PC-9 (cell line): ENCODE measurements at regions not wholly inside any gene's neighbourhood (a gene's known extent, or its start where the extent isn't known, plus 50 kb on each side); places are given as distances from the start of the nearest gene placed in this dataset.

ENCODE experiments used
- BruUV-seq: library from RNA; stranded (reverse); fragments of 400-500 nt; replicated peaks from 2 replicates; lab custom pipeline; 2021; lab: Mats Ljungman, UMichigan
- CTCF ChIA-PET: fragments of 300-600 bp; sonication (Branson Sonifier 250); formaldehyde crosslinking; loops from one replicate; lab custom pipeline; 2022; ENCODE audit warnings: antibody characterized with exemption; lab: Charles Lee
- POLR2A ChIA-PET: fragments of 300-600 bp; sonication (Branson Sonifier 250); formaldehyde crosslinking; loops from one replicate; lab custom pipeline; 2022; ENCODE audit warnings: antibody characterized with exemption; ENCODE audit not compliant: unreplicated experiment; lab: Charles Lee
- DNase-seq, 2 experiments: peaks; one replicate each; pipeline versions ENCODE4 v3.0.0 to v3.0.0-alpha.2; 2015 to 2022; ENCODE audit warnings: mixed read lengths in 1 of 2
- H2AFZ ChIP-seq: fragments of 200-600 bp; sonication (generic); 2 replicates; pipeline ENCODE4 v1.8.1; 2017; ENCODE audit warnings: antibody characterized with exemption
- H3F3A ChIP-seq: fragments of 200-600 bp; sonication (generic); 2 replicates; pipeline ENCODE4 v1.8.1; 2017; ENCODE audit warnings: antibody characterized with exemption, mild to moderate bottlenecking, low read depth; ENCODE audit not compliant: insufficient read depth
- H3K27ac ChIP-seq: fragments of 200-600 bp; sonication (generic); 2 replicates; pipeline ENCODE4 v1.6.1; 2016; ENCODE audit warnings: mixed run types
- H3K27me3 ChIP-seq: fragments of 200-600 bp; sonication (generic); 2 replicates; pipeline ENCODE4 v1.6.1; 2016; ENCODE audit warnings: low read depth, mixed run types; ENCODE audit not compliant: insufficient read depth
- H3K36me3 ChIP-seq: fragments of 200-600 bp; sonication (generic); 2 replicates; pipeline ENCODE4 v1.6.1; 2016; ENCODE audit warnings: low read depth, mixed run types
- H3K4me1 ChIP-seq: fragments of 200-600 bp; sonication (generic); replicated peaks from 2 replicates; pipeline ENCODE4 v1.6.1; 2016; ENCODE audit warnings: mixed run types; ENCODE audit not compliant: insufficient read depth
- H3K4me2 ChIP-seq: fragments of 200-600 bp; sonication (generic); 2 replicates; pipeline ENCODE4 v1.6.1; 2017; ENCODE audit warnings: mixed run types
- H3K4me3 ChIP-seq: fragments of 200-600 bp; sonication (generic); 2 replicates; pipeline ENCODE4 v1.6.1; 2016; ENCODE audit warnings: mixed run types
- H3K79me2 ChIP-seq: fragments of 200-600 bp; sonication (generic); 2 replicates; pipeline ENCODE4 v1.6.1; 2017; ENCODE audit warnings: low read depth, mixed run types
- H3K9me2 ChIP-seq: fragments of 200-600 bp; sonication (generic); 2 replicates; pipeline ENCODE4 v1.8.1; 2017; ENCODE audit warnings: mild to moderate bottlenecking; ENCODE audit not compliant: insufficient read depth
- H3K9me3 ChIP-seq: fragments of 200-600 bp; sonication (generic); 2 replicates; pipeline ENCODE4 v1.8.1; 2016; ENCODE audit warnings: low read depth; ENCODE audit not compliant: insufficient read depth
- H4K20me1 ChIP-seq: fragments of 200-600 bp; sonication (generic); 2 replicates; pipeline ENCODE4 v1.8.1; 2017; ENCODE audit not compliant: insufficient read depth
- EZH2 ChIP-seq: fragments of 200-600 bp; sonication (generic); IDR thresholded peaks from 2 replicates; pipeline ENCODE4 v1.8.0; 2017; ENCODE audit warnings: antibody characterized with exemption, low read depth
- intact Hi-C: fragments of 100-400 bp; cut with micrococcal nuclease; formaldehyde crosslinking; loops from one replicate; pipeline ENCODE4 v1.10.0; 2022; ENCODE audit not compliant: unreplicated experiment
- TF ChIP-seq, protein P1 (sequence below): fragments of 200-600 bp; sonication (generic); conservative IDR thresholded peaks from 2 replicates; pipeline ENCODE4 v1.6.1; 2017; ENCODE audit warnings: mixed run types, antibody characterized with exemption, mild to moderate bottlenecking, moderate library complexity

DNA sequence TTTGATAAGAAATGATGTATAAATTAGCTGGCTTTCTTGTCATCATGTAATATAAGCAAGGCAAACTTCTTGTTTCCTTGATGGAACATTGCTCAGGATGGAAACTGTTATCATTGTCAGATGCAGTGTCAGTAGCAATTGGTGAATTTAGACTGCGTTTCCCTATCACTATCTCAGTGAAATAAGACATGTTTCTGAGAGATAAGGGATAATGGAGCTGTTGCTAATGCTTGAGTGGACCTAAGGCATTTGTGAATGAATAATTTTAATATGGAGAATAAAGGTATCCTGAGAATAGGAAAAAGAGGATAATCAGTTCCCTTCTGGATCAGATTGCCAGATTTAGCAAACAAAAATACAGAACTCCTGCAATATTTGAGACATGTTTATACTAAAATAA lies 160.9 kb downstream of the HLX start:
- peaks cover 13% of the 10 kb centered on the region for H3F3A ChIP-seq
- H4K20me1 ChIP-seq, result no peaks in the 10 kb centered on the region
- TF ChIP-seq, protein P1, sequence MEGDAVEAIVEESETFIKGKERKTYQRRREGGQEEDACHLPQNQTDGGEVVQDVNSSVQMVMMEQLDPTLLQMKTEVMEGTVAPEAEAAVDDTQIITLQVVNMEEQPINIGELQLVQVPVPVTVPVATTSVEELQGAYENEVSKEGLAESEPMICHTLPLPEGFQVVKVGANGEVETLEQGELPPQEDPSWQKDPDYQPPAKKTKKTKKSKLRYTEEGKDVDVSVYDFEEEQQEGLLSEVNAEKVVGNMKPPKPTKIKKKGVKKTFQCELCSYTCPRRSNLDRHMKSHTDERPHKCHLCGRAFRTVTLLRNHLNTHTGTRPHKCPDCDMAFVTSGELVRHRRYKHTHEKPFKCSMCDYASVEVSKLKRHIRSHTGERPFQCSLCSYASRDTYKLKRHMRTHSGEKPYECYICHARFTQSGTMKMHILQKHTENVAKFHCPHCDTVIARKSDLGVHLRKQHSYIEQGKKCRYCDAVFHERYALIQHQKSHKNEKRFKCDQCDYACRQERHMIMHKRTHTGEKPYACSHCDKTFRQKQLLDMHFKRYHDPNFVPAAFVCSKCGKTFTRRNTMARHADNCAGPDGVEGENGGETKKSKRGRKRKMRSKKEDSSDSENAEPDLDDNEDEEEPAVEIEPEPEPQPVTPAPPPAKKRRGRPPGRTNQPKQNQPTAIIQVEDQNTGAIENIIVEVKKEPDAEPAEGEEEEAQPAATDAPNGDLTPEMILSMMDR, result no peak
- TF ChIP-seq EZH2, result no peak
- no peaks in the 10 kb centered on the region for H3K79me2 ChIP-seq
- no peak overlapping the region for H3K4me2 ChIP-seq
- DNase-seq, result no peak
- no peak overlapping the region for H3K27ac ChIP-seq
- no peaks in the 10 kb centered on the region for H3K9me3 ChIP-seq
- no peaks in the 10 kb centered on the region for H3K36me3 ChIP-seq
- H3K4me1 ChIP-seq, result peaks cover 12% of the 10 kb centered on the region
- no peak overlapping the region for H2AFZ ChIP-seq
- H3K9me2 ChIP-seq, result no peaks in the 10 kb centered on the region
- no peaks in the 10 kb centered on the region for H3K27me3 ChIP-seq
- POLR2A ChIA-PET, result no interaction called here
- H3K4me3 ChIP-seq, result no peak overlapping the region
- no TSS peak for BruUV-seq
- CTCF ChIA-PET, result interaction anchor here (0.6 kb wide), 1 partner anchor 190 kb away, joined by 4 read pairs; no protein-coding TSS in a partner anchor
- intact Hi-C loops, result no loop called here

DNA sequence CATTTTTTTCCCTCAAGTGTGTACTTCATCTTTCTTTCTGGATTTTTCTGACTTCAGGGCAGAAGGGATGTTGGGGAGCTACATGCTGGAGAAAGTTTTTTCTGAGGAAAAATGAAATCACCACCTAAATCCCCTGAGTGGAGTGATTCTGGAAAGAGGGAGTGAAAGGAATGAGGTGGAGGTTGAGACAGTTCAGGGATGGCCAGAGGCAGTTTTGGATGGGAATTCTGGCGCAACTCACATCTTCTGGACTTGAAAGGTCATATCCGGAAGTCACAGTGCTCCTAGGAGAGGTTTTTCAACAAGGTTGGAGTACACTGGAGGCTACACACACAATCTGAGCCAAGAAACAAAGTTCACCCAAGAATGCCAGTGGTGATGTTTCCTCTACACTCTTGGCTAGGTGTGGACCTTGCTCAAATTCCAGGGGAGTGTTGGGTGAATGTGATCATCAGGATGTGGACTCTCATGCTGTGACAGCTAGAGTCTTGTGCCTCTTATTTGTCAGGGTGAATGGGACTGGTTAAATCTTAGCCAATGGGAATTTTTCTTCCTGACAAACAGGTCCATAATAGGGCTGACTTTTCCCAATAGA lies 161.5 kb downstream of the HLX start:
- H3K4me3 ChIP-seq, result no peak overlapping the region
- intact Hi-C loops, result no loop called here
- TF ChIP-seq EZH2, result no peak
- TF ChIP-seq, protein P1, result no peak
- H3K27me3 ChIP-seq, result no peaks in the 10 kb centered on the region
- H3K9me2 ChIP-seq, result no peaks in the 10 kb centered on the region
- H3K36me3 ChIP-seq, result no peaks in the 10 kb centered on the region
- peaks cover 6% of the 10 kb centered on the region; the same call in 1 of the 2 replicates for H3F3A ChIP-seq
- H3K79me2 ChIP-seq, result no peaks in the 10 kb centered on the region
- no peaks in the 10 kb centered on the region for H3K9me3 ChIP-seq
- no peak overlapping the region for H3K4me2 ChIP-seq
- POLR2A ChIA-PET, result no interaction called here
- no peak overlapping the region for H2AFZ ChIP-seq
- BruUV-seq, result no TSS peak
- CTCF ChIA-PET, result interaction anchor here (0.6 kb wide), 1 partner anchor 191 kb away, joined by 4 read pairs; no protein-coding TSS in a partner anchor
- H3K27ac ChIP-seq, result no peak overlapping the region
- no peak for DNase-seq
- no peaks in the 10 kb centered on the region for H4K20me1 ChIP-seq
- H3K4me1 ChIP-seq, result peaks cover 5% of the 10 kb centered on the region

- Histone ChIP-seq H3K27ac (no peak overlapping the region), H4K20me1 (no peaks in the 10 kb centered on the region), H2AFZ (no peak overlapping the region), H3K9me2 (no peaks in the 10 kb centered on the region), H3K27me3 (no peaks in the 10 kb centered on the region), H3K4me1 (no peaks in the 10 kb centered on the region), H3K9me3 (no peaks in the 10 kb centered on the region), H3F3A (no peaks in the 10 kb centered on the region), H3K79me2 (no peaks in the 10 kb centered on the region), H3K4me3 (no peak overlapping the region), H3K36me3 (no peaks in the 10 kb centered on the region), H3K4me2 (no peak overlapping the region)
- intact Hi-C loops, result no loop called here
- BruUV-seq, result no TSS peak
- POLR2A ChIA-PET, result no interaction called here
- CTCF ChIA-PET, result no interaction called here
- no peak for DNase-seq
- TF ChIP-seq, protein P1, result no peak
- no peak for TF ChIP-seq EZH2
Measured at GRCh38 chr1:221044538-221044937, 165.3 kb downstream of the HLX start.
